Keratinocyte (primary cell): ENCODE measurements at regions not wholly inside any gene's neighbourhood (a gene's known extent, or its start where the extent isn't known, plus 50 kb on each side); places are given as distances from the start of the nearest gene placed in this dataset.

Source experiments
- DNase-seq: peaks from one replicate; pipeline ENCODE4 v3.0.0-alpha.2; 2011; ENCODE audit warnings: low read depth, missing footprints, low spot score
- FAIRE-seq: peaks from 2 replicates; lab custom pipeline; 2011; peaks lifted over from hg19 to GRCh38; lab: Jason Lieb, UNC
- H2AFZ ChIP-seq: 2 replicates; pipeline ENCODE4 v1.6.0; 2012; ENCODE audit warnings: low read length, control low read depth, inconsistent platforms; ENCODE audit not compliant: control insufficient read depth
- H3K27ac ChIP-seq: 2 replicates; pipeline ENCODE4 v1.5.1; 2011; ENCODE audit warnings: low read length; ENCODE audit not compliant: control insufficient read depth, insufficient read depth
- H3K27me3 ChIP-seq: 3 replicates; pipeline ENCODE4 v1.6.0; 2011; ENCODE audit warnings: low read length; ENCODE audit not compliant: control insufficient read depth, insufficient read depth; ENCODE audit errors: extremely low read depth
- H3K36me3 ChIP-seq, 2 experiments: 2 replicates in 1 of 2; 3 replicates in 1 of 2; pipeline ENCODE4 v1.5.1; 2011; ENCODE audit warnings: low read length in 2 of 2, mild to moderate bottlenecking in 1 of 2; ENCODE audit not compliant: control insufficient read depth in 2 of 2, insufficient read depth in 2 of 2; ENCODE audit errors: extremely low read depth in 1 of 2
- H3K4me1 ChIP-seq: 3 replicates; pipeline ENCODE4 v1.5.1; 2011; ENCODE audit warnings: low read length; ENCODE audit not compliant: control insufficient read depth, insufficient read depth; ENCODE audit errors: extremely low read depth
- H3K4me2 ChIP-seq: 3 replicates; pipeline ENCODE4 v1.6.0; 2011; ENCODE audit warnings: low read depth, low read length; ENCODE audit not compliant: control insufficient read depth, insufficient read depth; ENCODE audit errors: extremely low read depth
- H3K4me3 ChIP-seq, 3 experiments: fragments of 200-600 bp in 1 of 3; sonication (generic) in 1 of 3; 2 replicates in 2 of 3; 3 replicates in 1 of 3; pipeline ENCODE4 v1.5.1; 2011 to 2016; ENCODE audit warnings: low read length in 3 of 3, mild to moderate bottlenecking in 3 of 3, control low read depth in 2 of 3, inconsistent platforms in 1 of 3, low read depth in 1 of 3, mixed read lengths in 1 of 3, mixed run types in 1 of 3, moderate library complexity in 1 of 3; ENCODE audit not compliant: control insufficient read depth in 2 of 3, insufficient read depth in 2 of 3; ENCODE audit errors: extremely low read depth in 1 of 3
- H3K79me2 ChIP-seq: 2 replicates; pipeline ENCODE4 v1.6.0; 2012; ENCODE audit warnings: low read length; ENCODE audit not compliant: control insufficient read depth, insufficient read depth
- H3K9ac ChIP-seq: 3 replicates; pipeline ENCODE4 v1.6.0; 2011; ENCODE audit warnings: low read length; ENCODE audit not compliant: control insufficient read depth, insufficient read depth; ENCODE audit errors: extremely low read depth
- H3K9me1 ChIP-seq: 3 replicates; pipeline ENCODE4 v1.6.0; 2011; ENCODE audit warnings: low read length; ENCODE audit not compliant: control insufficient read depth, insufficient read depth; ENCODE audit errors: extremely low read depth
- H3K9me3 ChIP-seq: 2 replicates; pipeline ENCODE4 v1.5.1; 2012; ENCODE audit warnings: low read depth, low read length; ENCODE audit not compliant: control insufficient read depth
- H4K20me1 ChIP-seq: 3 replicates; pipeline ENCODE4 v1.6.0; 2011; ENCODE audit warnings: low read length; ENCODE audit not compliant: control insufficient read depth, insufficient read depth; ENCODE audit errors: extremely low read depth
- EZH2 ChIP-seq: IDR thresholded peaks from one replicate; pipeline ENCODE4 v1.6.1; 2012; ENCODE audit warnings: inconsistent platforms, mild to moderate bottlenecking, low read length, moderate library complexity
- dilution Hi-C: fragments of 300-500 bp; cut with MboI; formaldehyde crosslinking; loops from one replicate; pipeline ENCODE4 v1.7.0; 2020; ENCODE audit warnings: low sequenced_read_pairs; ENCODE audit not compliant: extremely low pct_ligation_motif_present
- TF ChIP-seq, protein P1 (sequence below), 3 experiments: IDR thresholded peaks in 1 of 3; conservative IDR thresholded peaks in 1 of 3; optimal IDR thresholded peaks in 1 of 3; 2 replicates in 2 of 3; 3 replicates in 1 of 3; pipeline versions ENCODE3 to v1.5.1; 2011; ENCODE audit warnings: low read length in 3 of 3, mild to moderate bottlenecking in 3 of 3, moderate library complexity in 2 of 3, control low read depth in 1 of 3, inconsistent platforms in 1 of 3; ENCODE audit not compliant: insufficient read depth in 2 of 3; ENCODE audit errors: extremely low read depth in 1 of 3

GRCh38 chr21:35198982-35199732 lies 150.1 kb upstream of the RUNX1 start:
- no peaks in the 10 kb centered on the region for H3K9me1 ChIP-seq
- H3K9ac ChIP-seq = no peak overlapping the region
- H3K79me2 ChIP-seq = no peaks in the 10 kb centered on the region
- H3K27ac ChIP-seq = peak overlapping the region; percentile 83
- no peaks in the 10 kb centered on the region for H4K20me1 ChIP-seq
- TF ChIP-seq, protein P1, sequence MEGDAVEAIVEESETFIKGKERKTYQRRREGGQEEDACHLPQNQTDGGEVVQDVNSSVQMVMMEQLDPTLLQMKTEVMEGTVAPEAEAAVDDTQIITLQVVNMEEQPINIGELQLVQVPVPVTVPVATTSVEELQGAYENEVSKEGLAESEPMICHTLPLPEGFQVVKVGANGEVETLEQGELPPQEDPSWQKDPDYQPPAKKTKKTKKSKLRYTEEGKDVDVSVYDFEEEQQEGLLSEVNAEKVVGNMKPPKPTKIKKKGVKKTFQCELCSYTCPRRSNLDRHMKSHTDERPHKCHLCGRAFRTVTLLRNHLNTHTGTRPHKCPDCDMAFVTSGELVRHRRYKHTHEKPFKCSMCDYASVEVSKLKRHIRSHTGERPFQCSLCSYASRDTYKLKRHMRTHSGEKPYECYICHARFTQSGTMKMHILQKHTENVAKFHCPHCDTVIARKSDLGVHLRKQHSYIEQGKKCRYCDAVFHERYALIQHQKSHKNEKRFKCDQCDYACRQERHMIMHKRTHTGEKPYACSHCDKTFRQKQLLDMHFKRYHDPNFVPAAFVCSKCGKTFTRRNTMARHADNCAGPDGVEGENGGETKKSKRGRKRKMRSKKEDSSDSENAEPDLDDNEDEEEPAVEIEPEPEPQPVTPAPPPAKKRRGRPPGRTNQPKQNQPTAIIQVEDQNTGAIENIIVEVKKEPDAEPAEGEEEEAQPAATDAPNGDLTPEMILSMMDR (optimal IDR thresholded peaks at IDR 0.05 in 1 of 3, IDR thresholded peaks at IDR 0.05 in 1 of 3, conservative IDR thresholded peaks at IDR 0.05 in 1 of 3; ENCODE audit: extremely low read depth in 1 of 3, insufficient read depth in 2 of 3, low read length in 3 of 3) = no peak
- H2AFZ ChIP-seq = no peak overlapping the region
- H3K27me3 ChIP-seq = no peaks in the 10 kb centered on the region
- H3K9me3 ChIP-seq = peaks cover 13% of the 10 kb centered on the region
- no peak for DNase-seq
- H3K4me1 ChIP-seq = peaks cover 36% of the 10 kb centered on the region
- dilution Hi-C loops = no loop called here
- peak; percentile 71 for FAIRE-seq
- H3K4me3 ChIP-seq = no peak overlapping the region
- no peak overlapping the region for H3K4me2 ChIP-seq
- no peaks in the 10 kb centered on the region for H3K36me3 ChIP-seq

DNA sequence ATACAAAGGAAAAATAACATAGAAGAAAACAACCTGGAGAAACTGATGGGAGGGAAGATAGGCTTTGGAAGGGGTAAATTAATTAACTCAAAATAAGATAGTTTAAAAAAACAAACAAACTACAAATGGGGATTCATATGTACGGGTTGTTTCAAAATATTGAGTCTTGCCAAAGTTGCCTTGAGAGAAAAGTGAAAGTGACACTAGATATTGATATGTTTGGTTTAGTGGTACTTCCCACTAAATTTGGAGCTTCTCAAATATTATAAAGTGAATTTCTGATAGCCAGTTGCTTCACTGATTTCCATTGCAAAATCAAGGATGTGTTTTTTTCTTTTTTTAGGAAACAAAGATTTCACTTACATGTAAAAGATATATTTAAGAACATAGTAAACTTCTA lies 149.5 kb upstream of the RUNX1 start:
- peaks cover 36% of the 10 kb centered on the region for H3K4me1 ChIP-seq
- dilution Hi-C loops = no loop called here
- H3K9me1 ChIP-seq = no peaks in the 10 kb centered on the region
- peaks cover 13% of the 10 kb centered on the region for H3K9me3 ChIP-seq
- H3K9ac ChIP-seq = peak overlapping the region; percentile 34
- no peak for TF ChIP-seq EZH2
- no peaks in the 10 kb centered on the region for H3K27me3 ChIP-seq
- peak overlapping the region; percentile 46 for H3K4me2 ChIP-seq
- no peak for FAIRE-seq
- H3K36me3 ChIP-seq = no peaks in the 10 kb centered on the region
- DNase-seq = no peak
- H4K20me1 ChIP-seq = no peaks in the 10 kb centered on the region
- no peak overlapping the region for H2AFZ ChIP-seq
- peak overlapping the region; percentile 83 for H3K27ac ChIP-seq
- no peaks in the 10 kb centered on the region for H3K79me2 ChIP-seq
- no peak overlapping the region for H3K4me3 ChIP-seq
